Heart right ventricle (tissue), 16 donors: ENCODE measurements at regions not wholly inside any gene's neighbourhood (a gene's known extent, or its start where the extent isn't known, plus 50 kb on each side); places are given as distances from the start of the nearest gene placed in this dataset.

Experiments used
- ATAC-seq, 8 donors: fragments of 200-7000 bp; cut with Tn5 transposase; one replicate each; pipeline ENCODE4 v1.9.1; 2020; ENCODE audit warnings: mild to moderate bottlenecking in 8 of 8, moderate library complexity in 8 of 8, moderate number of reproducible peaks in 1 of 8
- DNase-seq, 2 donors: peaks; one replicate each; pipeline ENCODE4 v3.0.0-alpha.2; 2020
- H3K27ac ChIP-seq, 10 donors: fragments of 200-600 bp; sonication (generic) in 2 of 10; one replicate each; pipeline versions ENCODE4 v1.5.0 to v1.8.0; 2020 to 2022; ENCODE audit warnings: mild to moderate bottlenecking in 3 of 10
- H3K27me3 ChIP-seq, 7 donors: fragments of 200-600 bp; one replicate each; pipeline ENCODE4 v1.8.0; 2021 to 2022; ENCODE audit warnings: mild to moderate bottlenecking in 2 of 7
- H3K36me3 ChIP-seq, 9 donors: fragments of 200-600 bp; sonication (generic) in 1 of 9; one replicate each; pipeline versions ENCODE4 v1.5.0 to v1.8.0; 2020 to 2022; ENCODE audit warnings: mild to moderate bottlenecking in 2 of 9
- H3K4me1 ChIP-seq, 9 donors: fragments of 200-600 bp; sonication (generic) in 1 of 9; one replicate each; pipeline versions ENCODE4 v1.5.0 to v1.8.0; 2020 to 2022; ENCODE audit warnings: mild to moderate bottlenecking in 4 of 9
- H3K4me3 ChIP-seq, 10 donors: fragments of 200-600 bp; sonication (generic) in 2 of 10; one replicate each; pipeline versions ENCODE4 v1.5.0 to v1.8.0; 2020 to 2022; ENCODE audit warnings: mild to moderate bottlenecking in 7 of 10, moderate library complexity in 2 of 10
- H3K9me3 ChIP-seq, 11 donors: fragments of 200-600 bp in 10 of 11; sonication (generic) in 2 of 11; one replicate each; pipeline versions ENCODE4 v1.5.0 to v1.8.0; 2013 to 2022; ENCODE audit warnings: mild to moderate bottlenecking in 2 of 11, control low read depth in 1 of 11, moderate library complexity in 1 of 11
- CTCF ChIP-seq, 9 donors: fragments of 200-600 bp; sonication (generic) in 2 of 9; IDR thresholded peaks; one replicate each; pipeline versions ENCODE4 v1.5.0 to v1.8.0; 2021 to 2022; ENCODE audit warnings: antibody characterized with exemption in 9 of 9, mild to moderate bottlenecking in 5 of 9, moderate library complexity in 1 of 9
- WGBS, 2 donors: extraction: QIAGEN DNeasy Blood & Tissue Kit; methylation state at CpG; one replicate each; pipeline ENCODE4 v1.1.7; 2013; ENCODE audit warnings: inconsistent platforms in 1 of 2; 5-methylcytosine and 5-hydroxymethylcytosine counted together
- intact Hi-C, 10 donors: fragments of 100-400 bp; cut with DNase I; formaldehyde crosslinking; loops; one replicate each; pipeline versions ENCODE4 v1.11.1 to v1.14.2; 2022
- donor health status: Arrhythmogenic right ventricular cardiomyopathy.
- donor health status: ischemic (EF 13 %, LVEDD 7.1; RV severe dilation, severe dysfunction).
- donor health status: healthy with polysubstance abuse.
- donor health status: DM: no; HTN: yes; CAD: no.
- donor health status: DM: no; HTN: no; CAD: no.
- donor health status: ischemic (EF 25% LVEDD 6.9; RV normal size, moderate dysfunction).
- donor health status: ischemic (EF 25% LVEDD 5.7; RV mildly dilated, moderate dysfunction).
- donor health status: healthy.
- donor health status: DM: yes; HTN: yes; CAD: no.
- donor health status: Ischemic cardiomyopathy.
- donor health status: ischemic (EF 35%, LVEDD 5.7; RV mildly dilated, moderate dysfunction).
- donor health status: nonischemic (EF 11% LVEDD 7.7; RV severe dilation, severe dysfunction).
- donor health status: DM: yes; HTN: yes; CAD: no.
- donor health status: PGD.
- donor health status: ischemic (EF 29% LVEDD 5.4; RV normal size, mild dysfunction).
- donor health status: nonischemic (EF 23%, LVEDD 6.1; RV moderate dilation, normal function).

- Histone ChIP-seq H3K36me3 (no peaks in the 10 kb centered on the region), H3K9me3 (peaks cover 0 to 10% (median 0%) of the 10 kb centered on the region in 11 donors), H3K27ac (no peak overlapping the region), H3K4me3 (no peak overlapping the region), H3K27me3 (no peaks in the 10 kb centered on the region), H3K4me1 (no peaks in the 10 kb centered on the region)
- ATAC-seq = no peak
- no peak for DNase-seq
- intact Hi-C loops = no loop called here
- 82 to 85% methylated on average over 5 of the region's 5 CpGs for WGBS, 2 donors
- TF ChIP-seq CTCF (IDR thresholded peaks at IDR 0.05) = no peak
Measured at GRCh38 chr6:115735610-115736009, 325.1 kb downstream of the FRK start.

GRCh38 chr6:115733426-115733825 is 327.3 kb downstream of the FRK start:
- H3K36me3 ChIP-seq = no peaks in the 10 kb centered on the region
- H3K27me3 ChIP-seq = no peaks in the 10 kb centered on the region
- no peak overlapping the region for H3K27ac ChIP-seq
- H3K4me1 ChIP-seq = no peaks in the 10 kb centered on the region
- no peak overlapping the region for H3K4me3 ChIP-seq
- DNase-seq (no peak), ATAC-seq (no peak)
- intact Hi-C loops = no loop called here
- peaks cover 0 to 10% (median 0%) of the 10 kb centered on the region in 11 donors for H3K9me3 ChIP-seq
- TF ChIP-seq CTCF (IDR thresholded peaks at IDR 0.05) = no peak

- no peak overlapping the region for H3K27ac ChIP-seq
- ATAC-seq (no peak), DNase-seq (no peak)
- H3K4me3 ChIP-seq = no peak overlapping the region
- H3K27me3 ChIP-seq = no peaks in the 10 kb centered on the region
- peaks cover 0 to 3% (median 0%) of the 10 kb centered on the region in 11 donors for H3K9me3 ChIP-seq
- H3K36me3 ChIP-seq = no peaks in the 10 kb centered on the region
- WGBS, 2 donors = 84% methylated on average over 5 of the region's 5 CpGs
- no peak for TF ChIP-seq CTCF (IDR thresholded peaks at IDR 0.05)
- intact Hi-C loops = no loop called here
- H3K4me1 ChIP-seq = no peaks in the 10 kb centered on the region
Measured at GRCh38 chr6:115729036-115729435, 331.7 kb downstream of the FRK start.

- Histone ChIP-seq H3K4me1 (no peaks in the 10 kb centered on the region), H3K9me3 (peaks cover 0 to 3% (median 0%) of the 10 kb centered on the region in 11 donors), H3K27ac (no peak overlapping the region), H3K4me3 (no peak overlapping the region), H3K36me3 (no peaks in the 10 kb centered on the region), H3K27me3 (no peaks in the 10 kb centered on the region)
- ATAC-seq (no peak), DNase-seq (no peak)
- intact Hi-C loops = no loop called here
- TF ChIP-seq CTCF (IDR thresholded peaks at IDR 0.05) = no peak
Measured at GRCh38 chr6:115728171-115728570, 332.5 kb downstream of the FRK start.

GRCh38 chr6:115721564-115721963 is 339.1 kb downstream of the FRK start:
- Histone ChIP-seq H3K27me3 (no peaks in the 10 kb centered on the region), H3K4me1 (no peaks in the 10 kb centered on the region), H3K36me3 (no peaks in the 10 kb centered on the region), H3K4me3 (no peak overlapping the region), H3K27ac (no peak overlapping the region), H3K9me3 (peaks cover 0 to 3% (median 0%) of the 10 kb centered on the region in 11 donors)
- intact Hi-C loops = no loop called here
- no peak for TF ChIP-seq CTCF (IDR thresholded peaks at IDR 0.05)
- ATAC-seq = no peak
- DNase-seq = no peak
- 72 to 77% methylated on average over 2 of the region's 2 CpGs for whole genome bisulfite sequencing, 2 donors
